Activated CD8-positive, alpha-beta T cell treated with anti-CD3 and anti-CD28 coated beads for 36 hours (primary cell): ENCODE measurements at regions not wholly inside any gene's neighbourhood (a gene's known extent, or its start where the extent isn't known, plus 50 kb on each side); places are given as distances from the start of the nearest gene placed in this dataset.

Experiments used
- ATAC-seq: fragments of 200-7000 bp; cut with Tn5 transposase; one replicate; pipeline ENCODE4 v1.10.0; 2021; ENCODE audit warnings: mild to moderate bottlenecking, moderate library complexity
- CTCF ChIA-PET: fragments of 350-600 bp; sonication (Branson Sonifier 250); formaldehyde crosslinking; loops from one replicate; lab custom pipeline; 2021; ENCODE audit warnings: antibody characterized with exemption; lab: Charles Lee
- POLR2A ChIA-PET: fragments of 350-600 bp; sonication (Branson Sonifier 250); formaldehyde crosslinking; loops from one replicate; lab custom pipeline; 2021; ENCODE audit warnings: antibody characterized with exemption; lab: Charles Lee
- DNase-seq: peaks from one replicate; pipeline ENCODE4 v3.0.0-alpha.2; 2020
- H3K27ac Mint-ChIP-seq: one replicate; pipeline ENCODE4 v1.8.0; 2021; ENCODE audit warnings: mild to moderate bottlenecking, mixed read lengths
- H3K27me3 Mint-ChIP-seq: one replicate; pipeline ENCODE4 v1.8.0; 2021; ENCODE audit warnings: mixed read lengths
- H3K36me3 Mint-ChIP-seq: one replicate; pipeline ENCODE4 v1.8.0; 2021; ENCODE audit warnings: low read depth, mixed read lengths
- H3K4me1 Mint-ChIP-seq: one replicate; pipeline ENCODE4 v1.8.0; 2021; ENCODE audit warnings: low read depth, mixed read lengths
- H3K4me3 Mint-ChIP-seq: one replicate; pipeline ENCODE4 v1.8.0; 2021; ENCODE audit warnings: mild to moderate bottlenecking, moderate library complexity, mixed read lengths
- H3K9me3 Mint-ChIP-seq: one replicate; pipeline ENCODE4 v1.8.0; 2021; ENCODE audit warnings: mixed read lengths
- CTCF ChIP-seq: fragments of 200-600 bp; IDR thresholded peaks from one replicate; pipeline ENCODE4 v1.8.0; 2022; ENCODE audit warnings: antibody characterized with exemption, mild to moderate bottlenecking
- intact Hi-C: fragments of 100-400 bp; cut with micrococcal nuclease; formaldehyde crosslinking; loops from one replicate; pipeline ENCODE4 v1.10.0; 2022

DNA sequence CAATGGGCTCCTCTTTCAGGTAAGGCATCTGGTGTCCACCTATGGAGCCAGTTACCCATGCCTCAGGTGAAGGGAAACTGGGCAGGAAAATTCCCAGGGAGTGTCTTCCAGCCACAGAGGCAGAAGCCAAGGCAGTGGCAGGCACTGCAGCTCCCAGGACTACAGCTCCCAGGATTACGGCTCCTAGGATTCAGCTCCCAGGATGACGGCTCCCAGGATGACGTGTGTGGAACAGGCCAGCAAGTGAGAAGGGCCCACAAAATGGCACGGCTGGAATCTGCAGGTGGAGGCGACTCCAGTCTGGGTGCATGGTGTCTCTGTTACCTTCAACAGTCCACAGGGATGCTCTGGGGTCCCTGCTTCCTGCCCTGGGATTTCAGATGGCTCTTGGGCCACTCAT, 92.1 kb downstream of the PTGR3 start:
- no peaks in the 10 kb centered on the region for H3K36me3 Mint-ChIP-seq
- POLR2A ChIA-PET = no interaction called here
- H3K27ac Mint-ChIP-seq = no peak overlapping the region
- DNase-seq = no peak
- no peak overlapping the region for H3K4me3 Mint-ChIP-seq
- CTCF ChIA-PET = no interaction called here
- H3K4me1 Mint-ChIP-seq = no peaks in the 10 kb centered on the region
- ATAC-seq = no peak
- H3K27me3 Mint-ChIP-seq = no peaks in the 10 kb centered on the region
- no peaks in the 10 kb centered on the region for H3K9me3 Mint-ChIP-seq
- no peak for TF ChIP-seq CTCF
- intact Hi-C loops = no loop called here

DNA sequence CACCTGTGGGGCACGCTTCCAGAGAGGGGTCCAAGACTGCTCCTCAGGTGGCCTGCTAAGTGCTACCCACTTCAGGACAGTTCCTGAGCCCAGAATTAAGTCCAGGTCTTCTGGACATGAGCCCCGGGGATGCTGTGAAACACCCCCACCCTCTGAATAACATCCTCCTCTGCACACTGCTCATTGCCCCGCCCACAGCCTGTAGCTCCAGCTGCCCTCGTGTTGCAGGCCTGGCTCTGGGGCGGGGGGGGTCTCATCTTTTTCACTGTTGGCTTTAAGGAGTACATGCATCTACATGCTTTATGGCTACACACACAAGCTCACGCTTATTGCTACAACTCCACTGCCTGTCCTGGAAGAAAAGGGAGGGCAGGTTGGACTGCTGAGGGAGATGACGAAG, 92.8 kb downstream of the PTGR3 start:
- Mint-ChIP-seq H3K4me1 (no peaks in the 10 kb centered on the region), H3K27ac (no peak overlapping the region), H3K4me3 (no peak overlapping the region), H3K9me3 (no peaks in the 10 kb centered on the region), H3K36me3 (no peaks in the 10 kb centered on the region), H3K27me3 (no peaks in the 10 kb centered on the region)
- TF ChIP-seq CTCF = no peak
- ChIA-PET POLR2A (no interaction called here), CTCF (no interaction called here)
- no peak for DNase-seq
- intact Hi-C loops = no loop called here
- ATAC-seq = no peak

GRCh38 chr18:75115514-75115913, 93.4 kb downstream of the PTGR3 start:
- H3K4me3 Mint-ChIP-seq = no peak overlapping the region
- ChIA-PET POLR2A (no interaction called here), CTCF (no interaction called here)
- ATAC-seq = no peak
- intact Hi-C loops = no loop called here
- H3K27ac Mint-ChIP-seq = no peak overlapping the region
- DNase-seq = no peak
- no peaks in the 10 kb centered on the region for H3K27me3 Mint-ChIP-seq
- H3K9me3 Mint-ChIP-seq = no peaks in the 10 kb centered on the region
- no peak for TF ChIP-seq CTCF
- no peaks in the 10 kb centered on the region for H3K4me1 Mint-ChIP-seq
- no peaks in the 10 kb centered on the region for H3K36me3 Mint-ChIP-seq
